ENCODE measurements at regions not wholly inside any gene's neighbourhood (a gene's known extent, or its start where the extent isn't known, plus 50 kb on each side); places are given as distances from the start of the nearest gene placed in this dataset.

DNA sequence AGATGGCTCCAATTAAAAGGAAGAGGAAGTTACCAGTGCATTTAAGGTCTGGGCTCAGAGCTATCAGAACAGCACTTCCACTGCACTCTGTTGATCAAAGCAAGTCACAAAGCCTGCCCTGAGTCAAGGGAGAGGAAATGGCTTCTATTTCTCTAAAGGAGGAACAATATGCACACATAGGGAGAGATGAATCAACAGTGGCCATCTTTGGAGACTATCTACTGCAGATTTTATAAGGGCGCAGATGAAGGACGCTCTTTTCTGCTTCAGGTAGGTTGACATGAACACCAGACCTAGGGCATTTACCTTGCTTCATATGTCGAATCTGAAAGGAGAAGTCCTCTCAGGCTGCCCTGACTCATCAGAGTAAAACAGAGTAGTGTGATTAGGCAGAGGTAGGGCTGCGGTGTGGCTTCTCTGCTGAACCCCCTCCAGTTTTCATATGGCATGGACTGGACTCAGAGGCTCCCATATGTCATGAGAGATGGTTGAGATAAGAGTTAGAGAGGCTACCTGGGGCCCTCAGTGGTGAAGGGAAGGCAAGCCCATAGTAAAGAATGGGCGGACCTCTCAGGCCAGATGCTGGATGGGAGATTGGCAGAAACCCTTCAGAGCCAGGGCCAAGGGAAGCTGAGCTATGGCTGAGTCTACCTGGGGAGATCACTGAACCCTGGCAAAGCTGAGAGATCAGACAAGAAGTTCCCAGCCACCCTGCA is 84.4 kb downstream of the ARF6 start:
- Histone ChIP-seq H2AFZ (ENCODE audit: insufficient read depth, low read depth, low read length, poor library complexity, severe bottlenecking) (peak overlapping the region; percentile 73), H3K4me3 (ENCODE audit: control extremely low read depth in 1 of 5, extremely low read depth in 1 of 5, insufficient read depth in 1 of 5, low read depth in 2 of 5, low read length in 4 of 5) (peak overlapping the region; percentile 26 to 69 (median 48)), H3K4me1 (ENCODE audit: control insufficient read depth in 2 of 2, insufficient read depth in 2 of 2, low read length in 2 of 2) (peaks cover 85 to 88% of the 10 kb centered on the region in 2 donors), H3K9me3 (ENCODE audit: control extremely low read depth in 1 of 3, control insufficient read depth in 2 of 3, insufficient read depth in 1 of 3, low read length in 2 of 3) (no peaks in the 10 kb centered on the region), H3K27ac (ENCODE audit: low read length in 2 of 2) (peak overlapping the region; percentile 84 to 87), H3K9ac (ENCODE audit: low read length) (peak overlapping the region; percentile 68), H3K27me3 (replicated peaks in 1 of 4; ENCODE audit: control extremely low read depth in 1 of 4, control insufficient read depth in 3 of 4, insufficient read depth in 4 of 4, low read length in 3 of 4) (no peaks in the 10 kb centered on the region), H3K79me2 (ENCODE audit: control insufficient read depth, insufficient read depth, low read length) (peaks cover 37% of the 10 kb centered on the region), H3K36me3 (replicated peaks in 1 of 2; ENCODE audit: control extremely low read depth in 1 of 2, control insufficient read depth in 1 of 2, extremely low read depth in 1 of 2, insufficient read depth in 2 of 2, low read length in 1 of 2) (peaks cover 3 to 9% of the 10 kb centered on the region in 2 experiments), H3K4me2 (replicated peaks; ENCODE audit: low read depth, low read length, poor library complexity, severe bottlenecking) (peak overlapping the region; percentile 86), H4K20me1 (ENCODE audit: control insufficient read depth, insufficient read depth, low read length, poor library complexity, severe bottlenecking) (no peaks in the 10 kb centered on the region)
- Mint-ChIP-seq H3K9me3 (ENCODE audit: insufficient read depth) (no peaks in the 10 kb centered on the region), H3K27me3 (no peaks in the 10 kb centered on the region), H3K4me1 (peaks cover 80% of the 10 kb centered on the region), H3K4me3 (peak overlapping the region; percentile 83), H3K27ac (peak overlapping the region; percentile 90)
- ChIA-PET POLR2A (interaction anchor here (0.8 to 3.5 kb wide), 12 partner anchors 16 to 127 kb away, joined by 3 to 22 read pairs (median 4); no protein-coding TSS in a partner anchor), CTCF (interaction anchor here (0.6 to 4.3 kb wide), 25 partner anchors 10 to 135 kb away, joined by 3 to 23 read pairs (median 4); partner anchors contain the start of genes ARF6 and NEMF)
- peak; percentile 80 for DNase-seq
- 24% methylated on average over 5 of the region's 5 CpGs for WGBS (ENCODE audit: insufficient coverage)
- intact Hi-C loops (cut with micrococcal nuclease), result loop anchor here (1.0 to 2.0 kb wide), 4 partner anchors 11 to 84 kb away; partner anchors contain the start of gene ARF6
- peak; percentile 85 for ATAC-seq (ENCODE audit: low read depth)
- TF ChIP-seq EZH2 (IDR thresholded peaks at IDR 0.05; ENCODE audit: borderline replicate concordance, insufficient read depth, low read depth, low read length, poor library complexity, severe bottlenecking), result no peak
- no peak for TF ChIP-seq CTCF (IDR thresholded peaks at IDR 0.05)

- H3K4me1 Mint-ChIP-seq, result peaks cover 72% of the 10 kb centered on the region
- no peak for TF ChIP-seq EZH2 (IDR thresholded peaks at IDR 0.05; ENCODE audit: borderline replicate concordance, insufficient read depth, low read depth, low read length, poor library complexity, severe bottlenecking)
- Histone ChIP-seq H4K20me1 (ENCODE audit: control insufficient read depth, insufficient read depth, low read length, poor library complexity, severe bottlenecking) (no peaks in the 10 kb centered on the region), H3K36me3 (replicated peaks in 1 of 2; ENCODE audit: control extremely low read depth in 1 of 2, control insufficient read depth in 1 of 2, extremely low read depth in 1 of 2, insufficient read depth in 2 of 2, low read length in 1 of 2) (peaks cover 3 to 9% of the 10 kb centered on the region in 2 experiments), H3K4me3 (ENCODE audit: control extremely low read depth in 1 of 5, extremely low read depth in 1 of 5, insufficient read depth in 1 of 5, low read depth in 2 of 5, low read length in 4 of 5) (peak overlapping the region in 1 of 5 experiments; percentile 27), H3K4me2 (replicated peaks; ENCODE audit: low read depth, low read length, poor library complexity, severe bottlenecking) (peak overlapping the region; percentile 86), H3K4me1 (ENCODE audit: control insufficient read depth in 2 of 2, insufficient read depth in 2 of 2, low read length in 2 of 2) (peaks cover 67 to 68% of the 10 kb centered on the region in 2 donors), H3K9me3 (ENCODE audit: control extremely low read depth in 1 of 3, control insufficient read depth in 2 of 3, insufficient read depth in 1 of 3, low read length in 2 of 3) (no peaks in the 10 kb centered on the region), H3K79me2 (ENCODE audit: control insufficient read depth, insufficient read depth, low read length) (peaks cover 62% of the 10 kb centered on the region), H3K27me3 (replicated peaks in 1 of 4; ENCODE audit: control extremely low read depth in 1 of 4, control insufficient read depth in 3 of 4, insufficient read depth in 4 of 4, low read length in 3 of 4) (no peaks in the 10 kb centered on the region), H3K9ac (ENCODE audit: low read length) (peak overlapping the region; percentile 68), H3K27ac (ENCODE audit: low read length in 2 of 2) (peak overlapping the region; percentile 14 to 87), H2AFZ (ENCODE audit: insufficient read depth, low read depth, low read length, poor library complexity, severe bottlenecking) (no peak overlapping the region)
- POLR2A ChIA-PET, result interaction anchor here (0.8 kb wide), 1 partner anchor 11 kb away, joined by 3 read pairs; no protein-coding TSS in a partner anchor
- ATAC-seq (ENCODE audit: low read depth), result no peak
- H3K9me3 Mint-ChIP-seq (ENCODE audit: insufficient read depth), result no peaks in the 10 kb centered on the region
- peak overlapping the region; percentile 90 for H3K27ac Mint-ChIP-seq
- no peak for DNase-seq
- CTCF ChIA-PET, result interaction anchor here (0.8 to 2.0 kb wide), 7 partner anchors 9 to 122 kb away, joined by 3 to 9 read pairs (median 4); no protein-coding TSS in a partner anchor
- H3K27me3 Mint-ChIP-seq, result no peaks in the 10 kb centered on the region
- intact Hi-C loops (cut with micrococcal nuclease), result no loop called here
- peak overlapping the region; percentile 51 for H3K4me3 Mint-ChIP-seq
Measured at GRCh38 chr14:49980027-49980426, 87.1 kb downstream of the ARF6 start.
